HEK293 (cell line): ENCODE measurements at regions not wholly inside any gene's neighbourhood (a gene's known extent, or its start where the extent isn't known, plus 50 kb on each side); places are given as distances from the start of the nearest gene placed in this dataset.
A peak's percentile ranks its signal among the peaks of the same experiment; 100 is the strongest.

ENCODE experiments used
- EGR2 ChIP-seq: fragments of 450-650 bp; formaldehyde crosslinking; IDR thresholded peaks from 2 replicates; pipeline ENCODE4 v1.5.1; 2016; ENCODE audit warnings: low read depth, missing biosample characterization, missing genetic modification characterization
- GFI1B ChIP-seq: fragments of 450-650 bp; formaldehyde crosslinking; IDR thresholded peaks from 2 replicates; pipeline ENCODE4 v1.5.1; 2016; ENCODE audit warnings: missing biosample characterization, missing genetic modification characterization
- HOXC10 ChIP-seq: sonication (generic); formaldehyde crosslinking; IDR thresholded peaks from 2 replicates; pipeline ENCODE4 v1.8.1; 2023; ENCODE audit warnings: mild to moderate bottlenecking, missing genetic modification reagents
- PRDM2 ChIP-seq: fragments of 450-650 bp; formaldehyde crosslinking; IDR thresholded peaks from 2 replicates; pipeline ENCODE4 v1.5.1; 2016; ENCODE audit warnings: missing biosample characterization, missing genetic modification characterization, borderline replicate concordance
- SALL2 ChIP-seq: fragments of 450-650 bp; formaldehyde crosslinking; IDR thresholded peaks from 2 replicates; pipeline ENCODE4 v1.5.0; 2017; ENCODE audit warnings: missing biosample characterization, mild to moderate bottlenecking, missing genetic modification characterization, borderline replicate concordance
- ZBTB17 ChIP-seq: fragments of 450-650 bp; formaldehyde crosslinking; IDR thresholded peaks from 2 replicates; pipeline ENCODE4 v1.5.1; 2016; ENCODE audit warnings: missing biosample characterization, missing genetic modification characterization
- ZBTB20 ChIP-seq: fragments of 450-650 bp; formaldehyde crosslinking; IDR thresholded peaks from 2 replicates; pipeline ENCODE4 v1.5.1; 2016; ENCODE audit warnings: missing biosample characterization, missing genetic modification characterization
- ZFP41 ChIP-seq: fragments of 450-650 bp; formaldehyde crosslinking; IDR thresholded peaks from 2 replicates; pipeline ENCODE4 v1.5.1; 2016; ENCODE audit warnings: missing biosample characterization, missing genetic modification characterization, borderline replicate concordance
- ZNF121 ChIP-seq: fragments of 450-650 bp; formaldehyde crosslinking; IDR thresholded peaks from 2 replicates; pipeline ENCODE4 v1.5.1; 2016; ENCODE audit warnings: missing biosample characterization, missing genetic modification characterization
- ZNF133 ChIP-seq: fragments of 450-650 bp; formaldehyde crosslinking; IDR thresholded peaks from 2 replicates; pipeline ENCODE4 v1.5.1; 2016; ENCODE audit warnings: missing biosample characterization, missing genetic modification characterization
- ZNF138 ChIP-seq: fragments of 450-650 bp; formaldehyde crosslinking; IDR thresholded peaks from 2 replicates; pipeline ENCODE4 v1.5.1; 2016; ENCODE audit warnings: missing biosample characterization, missing genetic modification characterization, borderline replicate concordance
- ZNF140 ChIP-seq: fragments of 450-650 bp; formaldehyde crosslinking; IDR thresholded peaks from 2 replicates; pipeline ENCODE4 v1.5.1; 2016; ENCODE audit warnings: missing biosample characterization, missing genetic modification characterization
- ZNF146 ChIP-seq: fragments of 450-650 bp; formaldehyde crosslinking; IDR thresholded peaks from 2 replicates; pipeline ENCODE4 v1.5.1; 2016; ENCODE audit warnings: missing biosample characterization, missing genetic modification characterization
- ZNF274 ChIP-seq, 2 experiments: fragments of 200-500 bp in 1 of 2; fragments of 450-650 bp in 1 of 2; sonication (Bioruptor generic) in 1 of 2; formaldehyde crosslinking in 1 of 2; IDR thresholded peaks; 2 replicates each; pipeline versions ENCODE4 v1.5.1 to v1.6.1; 2014 to 2016; ENCODE audit warnings: borderline replicate concordance in 1 of 2, inconsistent platforms in 1 of 2, low read length in 1 of 2, missing biosample characterization in 1 of 2, missing genetic modification characterization in 1 of 2
- ZNF292 ChIP-seq: fragments of 450-650 bp; formaldehyde crosslinking; IDR thresholded peaks from 2 replicates; pipeline ENCODE4 v1.5.1; 2016; ENCODE audit warnings: low read depth, missing biosample characterization, missing genetic modification characterization, borderline replicate concordance
- ZNF433 ChIP-seq: fragments of 450-650 bp; formaldehyde crosslinking; IDR thresholded peaks from 2 replicates; pipeline ENCODE4 v1.5.1; 2016; ENCODE audit warnings: missing biosample characterization, missing genetic modification characterization, low read depth
- ZNF501 ChIP-seq: fragments of 450-650 bp; formaldehyde crosslinking; IDR thresholded peaks from 2 replicates; pipeline ENCODE4 v1.5.1; 2016; ENCODE audit warnings: missing biosample characterization, missing genetic modification characterization
- ZNF521 ChIP-seq: fragments of 450-650 bp; formaldehyde crosslinking; IDR thresholded peaks from 2 replicates; pipeline ENCODE4 v1.5.1; 2017; ENCODE audit warnings: missing biosample characterization, mild to moderate bottlenecking, missing genetic modification characterization
- ZNF596 ChIP-seq: fragments of 450-650 bp; IDR thresholded peaks from 2 replicates; pipeline ENCODE4 v1.5.0; 2018; ENCODE audit warnings: missing biosample characterization, mild to moderate bottlenecking, missing genetic modification characterization, moderate library complexity
- ZNF600 ChIP-seq: fragments of 450-650 bp; formaldehyde crosslinking; IDR thresholded peaks from 2 replicates; pipeline ENCODE4 v1.5.1; 2016; ENCODE audit warnings: missing biosample characterization, missing genetic modification characterization
- ZNF629 ChIP-seq: fragments of 450-650 bp; formaldehyde crosslinking; IDR thresholded peaks from 2 replicates; pipeline ENCODE4 v1.5.1; 2017; ENCODE audit warnings: missing biosample characterization, missing genetic modification characterization
- ZNF777 ChIP-seq: fragments of 450-650 bp; formaldehyde crosslinking; IDR thresholded peaks from 2 replicates; pipeline ENCODE4 v1.5.1; 2017; ENCODE audit warnings: missing biosample characterization, missing genetic modification characterization, borderline replicate concordance
- ZNF785 ChIP-seq: fragments of 450-650 bp; formaldehyde crosslinking; IDR thresholded peaks from 2 replicates; pipeline ENCODE4 v1.5.1; 2016; ENCODE audit warnings: missing biosample characterization, missing genetic modification characterization
- ZNF843 ChIP-seq: fragments of 450-650 bp; formaldehyde crosslinking; IDR thresholded peaks from 2 replicates; pipeline ENCODE4 v1.5.1; 2016; ENCODE audit warnings: missing biosample characterization, missing genetic modification characterization
- TF ChIP-seq, protein P1 (sequence below): fragments of 450-650 bp; formaldehyde crosslinking; conservative IDR thresholded peaks from 2 replicates; pipeline ENCODE4 v1.5.1; 2016; ENCODE audit warnings: low read depth, missing biosample characterization, missing genetic modification characterization
- TF ChIP-seq, protein P2 (sequence below): IDR thresholded peaks from 2 replicates; pipeline ENCODE4 v1.6.1; 2011; ENCODE audit warnings: mild to moderate bottlenecking, low read depth, low read length, borderline replicate concordance

GRCh38 chr17:71163121-71163812, 957.6 kb upstream of the SOX9 start (continued):
- TF ChIP-seq PRDM2 (tag by site-specific recombination), result no peak
- no peak for TF ChIP-seq ZBTB17 (tag by site-specific recombination)
- TF ChIP-seq, protein P1, sequence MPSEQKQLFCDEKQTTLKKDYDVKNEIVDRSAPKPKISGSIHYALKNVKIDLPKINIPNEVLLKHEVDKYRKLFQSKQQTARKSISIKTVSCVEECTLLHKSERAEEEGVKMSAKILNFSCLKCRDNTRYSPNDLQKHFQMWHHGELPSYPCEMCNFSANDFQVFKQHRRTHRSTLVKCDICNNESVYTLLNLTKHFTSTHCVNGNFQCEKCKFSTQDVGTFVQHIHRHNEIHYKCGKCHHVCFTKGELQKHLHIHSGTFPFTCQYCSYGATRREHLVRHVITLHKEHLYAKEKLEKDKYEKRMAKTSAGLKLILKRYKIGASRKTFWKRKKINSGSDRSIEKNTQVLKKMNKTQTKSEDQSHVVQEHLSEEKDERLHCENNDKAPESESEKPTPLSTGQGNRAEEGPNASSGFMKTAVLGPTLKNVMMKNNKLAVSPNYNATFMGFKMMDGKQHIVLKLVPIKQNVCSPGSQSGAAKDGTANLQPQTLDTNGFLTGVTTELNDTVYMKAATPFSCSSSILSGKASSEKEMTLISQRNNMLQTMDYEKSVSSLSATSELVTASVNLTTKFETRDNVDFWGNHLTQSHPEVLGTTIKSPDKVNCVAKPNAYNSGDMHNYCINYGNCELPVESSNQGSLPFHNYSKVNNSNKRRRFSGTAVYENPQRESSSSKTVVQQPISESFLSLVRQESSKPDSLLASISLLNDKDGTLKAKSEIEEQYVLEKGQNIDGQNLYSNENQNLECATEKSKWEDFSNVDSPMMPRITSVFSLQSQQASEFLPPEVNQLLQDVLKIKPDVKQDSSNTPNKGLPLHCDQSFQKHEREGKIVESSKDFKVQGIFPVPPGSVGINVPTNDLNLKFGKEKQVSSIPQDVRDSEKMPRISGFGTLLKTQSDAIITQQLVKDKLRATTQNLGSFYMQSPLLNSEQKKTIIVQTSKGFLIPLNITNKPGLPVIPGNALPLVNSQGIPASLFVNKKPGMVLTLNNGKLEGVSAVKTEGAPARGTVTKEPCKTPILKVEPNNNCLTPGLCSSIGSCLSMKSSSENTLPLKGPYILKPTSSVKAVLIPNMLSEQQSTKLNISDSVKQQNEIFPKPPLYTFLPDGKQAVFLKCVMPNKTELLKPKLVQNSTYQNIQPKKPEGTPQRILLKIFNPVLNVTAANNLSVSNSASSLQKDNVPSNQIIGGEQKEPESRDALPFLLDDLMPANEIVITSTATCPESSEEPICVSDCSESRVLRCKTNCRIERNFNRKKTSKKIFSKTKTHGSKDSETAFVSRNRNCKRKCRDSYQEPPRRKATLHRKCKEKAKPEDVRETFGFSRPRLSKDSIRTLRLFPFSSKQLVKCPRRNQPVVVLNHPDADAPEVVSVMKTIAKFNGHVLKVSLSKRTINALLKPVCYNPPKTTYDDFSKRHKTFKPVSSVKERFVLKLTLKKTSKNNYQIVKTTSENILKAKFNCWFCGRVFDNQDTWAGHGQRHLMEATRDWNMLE (tag by site-specific recombination), result 0 out of 2 replicates have a peak, but pooled peaks have one; percentile 24
- peak; percentile 85 for TF ChIP-seq ZNF629 (tag by site-specific recombination)
- no peak; the same call in 1 of the 2 replicates for TF ChIP-seq ZBTB20 (tag by site-specific recombination)
- TF ChIP-seq EGR2 (tag by site-specific recombination), result no peak
- TF ChIP-seq GFI1B (tag by site-specific recombination), result peak; percentile 99
- no peak for TF ChIP-seq ZNF133
- no peak for TF ChIP-seq ZFP41 (tag by site-specific recombination)
- TF ChIP-seq ZNF777 (tag by site-specific recombination), result no peak
- TF ChIP-seq SALL2 (tag by site-specific recombination), result no peak
- TF ChIP-seq ZNF433, result no peak
- no peak for TF ChIP-seq ZNF292 (tag by site-specific recombination)
- no peak for TF ChIP-seq ZNF138 (tag by site-specific recombination)
- TF ChIP-seq, protein P2, sequence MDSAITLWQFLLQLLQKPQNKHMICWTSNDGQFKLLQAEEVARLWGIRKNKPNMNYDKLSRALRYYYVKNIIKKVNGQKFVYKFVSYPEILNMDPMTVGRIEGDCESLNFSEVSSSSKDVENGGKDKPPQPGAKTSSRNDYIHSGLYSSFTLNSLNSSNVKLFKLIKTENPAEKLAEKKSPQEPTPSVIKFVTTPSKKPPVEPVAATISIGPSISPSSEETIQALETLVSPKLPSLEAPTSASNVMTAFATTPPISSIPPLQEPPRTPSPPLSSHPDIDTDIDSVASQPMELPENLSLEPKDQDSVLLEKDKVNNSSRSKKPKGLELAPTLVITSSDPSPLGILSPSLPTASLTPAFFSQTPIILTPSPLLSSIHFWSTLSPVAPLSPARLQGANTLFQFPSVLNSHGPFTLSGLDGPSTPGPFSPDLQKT, result no peak
- TF ChIP-seq ZNF121 (tag by site-specific recombination), result no peak
- TF ChIP-seq ZNF596 (tag by site-specific recombination), result no peak
- TF ChIP-seq ZNF140, result no peak
- TF ChIP-seq ZNF274 (IDR thresholded peaks at IDR 0.05; ENCODE audit: low read length), result no peak
- no peak for TF ChIP-seq ZNF274 (tag by site-specific recombination; IDR thresholded peaks at IDR 0.05; ENCODE audit: borderline replicate concordance)
- no peak for TF ChIP-seq ZNF146 (tag by site-specific recombination)
- TF ChIP-seq HOXC10 (CRISPR knock-in tag), result no peak
- no peak for TF ChIP-seq ZNF785
- TF ChIP-seq ZNF843 (tag by site-specific recombination), result peak; percentile 99
- no peak; the same call in 1 of the 2 replicates for TF ChIP-seq ZNF600 (tag by site-specific recombination)
- no peak for TF ChIP-seq ZNF521 (tag by site-specific recombination)
- TF ChIP-seq ZNF501 (tag by site-specific recombination), result peak; percentile 66; the same call in 1 of the 2 replicates
